Dermis blood vessel endothelial cell (primary cell): ENCODE measurements at regions not wholly inside any gene's neighbourhood (a gene's known extent, or its start where the extent isn't known, plus 50 kb on each side); places are given as distances from the start of the nearest gene placed in this dataset.

Experiments
- DNase-seq: peaks from one replicate; pipeline ENCODE4 v3.0.0; 2010

GRCh38 chr4:181350615-181351415 lies 892.4 kb upstream of the TENM3 start:
- no peak for DNase-seq

- DNase-seq = no peak
Observed at GRCh38 chr4:181364504-181364903, 878.7 kb upstream of the TENM3 start.

GRCh38 chr4:181365671-181366070 lies 877.5 kb upstream of the TENM3 start:
- DNase-seq = no peak

- no peak for DNase-seq
Observed at GRCh38 chr4:181372014-181372413, 871.2 kb upstream of the TENM3 start.

- no peak for DNase-seq
Observed at GRCh38 chr4:181376058-181376457, 867.1 kb upstream of the TENM3 start.

GRCh38 chr4:181388061-181388460 lies 855.1 kb upstream of the TENM3 start:
- DNase-seq = no peak

- no peak for DNase-seq
Observed at GRCh38 chr4:181416966-181417365, 826.2 kb upstream of the TENM3 start.

- no peak for DNase-seq
Observed at GRCh38 chr4:181418496-181418895, 824.7 kb upstream of the TENM3 start.

- no peak for DNase-seq
Observed at GRCh38 chr4:181420950-181421349, 822.3 kb upstream of the TENM3 start.

GRCh38 chr4:181424362-181425016 lies 818.7 kb upstream of the TENM3 start:
- no peak for DNase-seq

- no peak for DNase-seq
Observed at GRCh38 chr4:181427076-181427475, 816.1 kb upstream of the TENM3 start.

GRCh38 chr4:181431006-181431405 lies 812.2 kb upstream of the TENM3 start:
- DNase-seq = no peak

GRCh38 chr4:181431661-181432060 lies 811.5 kb upstream of the TENM3 start:
- no peak for DNase-seq

GRCh38 chr4:181432335-181432734 lies 810.9 kb upstream of the TENM3 start:
- no peak for DNase-seq

- no peak for DNase-seq
Observed at GRCh38 chr4:181437895-181438294, 805.3 kb upstream of the TENM3 start.

GRCh38 chr4:181438641-181439040 lies 804.6 kb upstream of the TENM3 start:
- no peak for DNase-seq

GRCh38 chr4:181443021-181443420 lies 800.2 kb upstream of the TENM3 start:
- DNase-seq = no peak

- no peak for DNase-seq
Observed at GRCh38 chr4:181465826-181466225, 777.4 kb upstream of the TENM3 start.

GRCh38 chr4:181468451-181468850 lies 774.8 kb upstream of the TENM3 start:
- no peak for DNase-seq

GRCh38 chr4:181470306-181470705 lies 772.9 kb upstream of the TENM3 start:
- no peak for DNase-seq

GRCh38 chr4:181475359-181475758 lies 767.8 kb upstream of the TENM3 start:
- DNase-seq = no peak

- DNase-seq = no peak
Observed at GRCh38 chr4:181475781-181476507, 767.3 kb upstream of the TENM3 start.

- DNase-seq = no peak
Observed at GRCh38 chr4:181476508-181476890, 766.7 kb upstream of the TENM3 start.

- DNase-seq = no peak
Observed at GRCh38 chr4:181477591-181477990, 765.6 kb upstream of the TENM3 start.
